ENCODE measurements at regions not wholly inside any gene's neighbourhood (a gene's known extent, or its start where the extent isn't known, plus 50 kb on each side); places are given as distances from the start of the nearest gene placed in this dataset.

DNA sequence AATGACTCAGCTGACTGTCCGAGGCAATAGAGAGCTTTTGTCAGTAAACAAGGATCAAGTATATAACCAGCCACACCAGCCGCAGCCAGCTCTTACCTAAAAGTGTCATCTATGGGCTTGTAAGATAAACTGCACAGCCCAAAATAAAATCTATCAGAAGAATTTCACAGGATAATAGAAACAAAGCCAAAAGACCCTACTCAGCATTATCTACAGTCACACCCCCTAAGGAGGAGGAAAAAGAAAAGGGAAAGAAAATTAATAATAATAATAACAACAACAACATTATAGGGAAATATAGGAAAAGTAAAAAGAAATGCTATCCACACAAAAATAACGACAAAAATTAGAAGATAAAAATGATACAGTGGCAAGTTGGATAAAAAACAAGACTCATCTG lies 1883.8 kb downstream of the OLFM4 start:
- TF ChIP-seq CTCF (IDR thresholded peaks at IDR 0.05), result no peak
- no peak for TF ChIP-seq POLR2A (IDR thresholded peaks at IDR 0.05)

Data from thyroid gland (tissue), 4 donors.